Parathyroid adenoma (tissue), 2 donors: ENCODE measurements at regions not wholly inside any gene's neighbourhood (a gene's known extent, or its start where the extent isn't known, plus 50 kb on each side); places are given as distances from the start of the nearest gene placed in this dataset.
A peak's percentile ranks its signal among the peaks of the same experiment; 100 is the strongest.

Source experiments
- H2AFZ ChIP-seq: fragments of 300-600 bp; sonication (generic); one replicate; pipeline ENCODE4 v1.7.0; 2017; ENCODE audit warnings: antibody characterized with exemption, mild to moderate bottlenecking
- H3K27ac ChIP-seq: fragments of 300-600 bp; sonication (generic); one replicate; pipeline ENCODE4 v1.7.0; 2017
- H3K27me3 ChIP-seq: fragments of 300-600 bp; sonication (generic); one replicate; pipeline ENCODE4 v1.7.0; 2017; ENCODE audit warnings: low read length; ENCODE audit not compliant: control insufficient read depth, insufficient read depth
- H3K36me3 ChIP-seq: fragments of 300-600 bp; sonication (generic); one replicate; pipeline ENCODE4 v1.7.0; 2017; ENCODE audit warnings: low read length; ENCODE audit not compliant: control insufficient read depth, insufficient read depth
- H3K4me1 ChIP-seq: fragments of 300-600 bp; sonication (generic); one replicate; pipeline ENCODE4 v1.7.0; 2017; ENCODE audit warnings: control low read depth
- H3K4me2 ChIP-seq: fragments of 300-600 bp; sonication (generic); one replicate; pipeline ENCODE4 v1.7.0; 2017; ENCODE audit warnings: low read length
- H3K4me3 ChIP-seq: fragments of 300-600 bp; sonication (generic); one replicate; pipeline ENCODE4 v1.7.0; 2017; ENCODE audit warnings: low read depth, low read length
- H3K79me2 ChIP-seq: fragments of 300-600 bp; sonication (generic); one replicate; pipeline ENCODE4 v1.7.0; 2017; ENCODE audit warnings: control low read depth
- H3K9ac ChIP-seq: fragments of 300-600 bp; sonication (generic); one replicate; pipeline ENCODE4 v1.7.0; 2017; ENCODE audit warnings: mild to moderate bottlenecking
- H3K9me3 ChIP-seq: fragments of 300-600 bp; sonication (generic); one replicate; pipeline ENCODE4 v1.7.0; 2017; ENCODE audit warnings: low read length; ENCODE audit not compliant: control insufficient read depth
- CTCF ChIP-seq: fragments of 300-600 bp; sonication (generic); IDR thresholded peaks from one replicate; pipeline ENCODE4 v1.7.0; 2017; ENCODE audit warnings: antibody characterized with exemption, mild to moderate bottlenecking
- donor health status: primary hyperparathyroidism.

DNA sequence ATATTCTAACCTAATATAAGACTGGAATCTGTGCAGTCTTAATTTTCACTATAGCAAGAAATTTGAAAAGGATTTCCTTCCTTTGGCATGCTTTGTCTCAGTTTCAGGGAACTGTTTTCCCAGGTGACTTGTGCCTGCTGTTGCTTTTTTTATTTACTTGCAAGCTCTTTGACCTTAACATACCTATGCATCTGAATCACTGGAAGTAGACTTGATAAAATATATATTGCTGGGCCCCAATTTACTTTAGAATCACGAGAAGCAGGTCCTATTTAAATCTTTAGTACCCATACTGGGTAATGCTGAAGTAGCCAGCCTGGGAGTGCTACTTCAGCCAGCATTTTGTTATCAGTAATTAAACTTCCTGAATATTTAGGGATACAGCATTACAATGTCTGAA is 257.9 kb upstream of the ALCAM start:
- Histone ChIP-seq H3K27me3 (no peaks in the 10 kb centered on the region), H3K4me1 (no peaks in the 10 kb centered on the region), H3K36me3 (no peaks in the 10 kb centered on the region), H3K9me3 (no peaks in the 10 kb centered on the region), H3K27ac (no peak overlapping the region), H3K79me2 (no peaks in the 10 kb centered on the region), H3K4me3 (no peak overlapping the region), H2AFZ (peak overlapping the region; percentile 18), H3K9ac (no peak overlapping the region), H3K4me2 (no peak overlapping the region)
- no peak for TF ChIP-seq CTCF

DNA sequence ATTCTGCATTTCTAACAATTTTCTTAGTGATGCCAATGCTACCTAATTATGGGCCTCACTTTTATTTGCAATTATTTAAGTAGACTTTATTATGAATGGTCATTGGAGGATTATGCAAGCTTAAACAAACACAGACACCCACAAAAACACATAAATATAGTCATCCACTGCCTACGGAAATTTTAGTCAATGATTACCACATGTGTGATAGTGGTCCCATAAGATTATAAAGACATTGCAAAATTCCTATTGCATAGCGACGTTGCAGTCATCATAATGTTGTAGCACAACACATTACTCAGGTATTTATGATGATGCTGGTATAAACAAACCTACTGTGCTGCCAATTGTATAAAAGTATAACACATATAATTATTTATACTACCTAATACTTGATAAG is 247.8 kb upstream of the ALCAM start:
- Histone ChIP-seq H3K36me3 (no peaks in the 10 kb centered on the region), H3K27ac (no peak overlapping the region), H3K27me3 (no peaks in the 10 kb centered on the region), H3K79me2 (no peaks in the 10 kb centered on the region), H2AFZ (no peak overlapping the region), H3K4me1 (no peaks in the 10 kb centered on the region), H3K9ac (no peak overlapping the region), H3K4me3 (no peak overlapping the region), H3K9me3 (no peaks in the 10 kb centered on the region), H3K4me2 (no peak overlapping the region)
- TF ChIP-seq CTCF, result no peak

DNA sequence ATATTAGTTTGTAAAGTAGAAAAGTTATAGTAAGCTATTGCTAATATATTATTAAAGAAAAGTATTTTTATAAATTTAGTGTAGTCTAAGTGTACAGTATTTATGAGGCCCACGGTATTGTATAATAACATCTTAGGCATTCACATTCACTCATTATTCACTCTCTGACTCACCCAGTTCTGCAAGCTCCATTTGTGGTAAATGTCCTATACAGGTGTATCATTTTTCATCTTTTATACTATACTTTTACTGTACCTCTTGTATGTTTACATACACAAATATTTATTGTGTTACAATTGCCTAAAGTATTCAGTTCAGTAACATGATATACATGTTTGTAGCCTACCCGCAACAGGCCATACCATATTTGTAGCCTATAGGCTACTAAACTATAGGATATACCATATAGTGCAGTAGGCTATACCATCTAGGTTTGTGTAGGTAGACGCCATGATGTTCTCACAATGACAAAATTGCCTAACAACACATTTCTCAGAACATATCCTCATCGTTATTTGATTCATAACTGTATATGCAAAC is 246.8 kb upstream of the ALCAM start:
- no peak overlapping the region for H3K4me2 ChIP-seq
- no peaks in the 10 kb centered on the region for H3K4me1 ChIP-seq
- no peaks in the 10 kb centered on the region for H3K79me2 ChIP-seq
- no peaks in the 10 kb centered on the region for H3K9me3 ChIP-seq
- no peak overlapping the region for H3K9ac ChIP-seq
- H2AFZ ChIP-seq, result no peak overlapping the region
- H3K36me3 ChIP-seq, result no peaks in the 10 kb centered on the region
- no peak for TF ChIP-seq CTCF
- H3K27me3 ChIP-seq, result no peaks in the 10 kb centered on the region
- no peak overlapping the region for H3K27ac ChIP-seq
- H3K4me3 ChIP-seq, result no peak overlapping the region

DNA sequence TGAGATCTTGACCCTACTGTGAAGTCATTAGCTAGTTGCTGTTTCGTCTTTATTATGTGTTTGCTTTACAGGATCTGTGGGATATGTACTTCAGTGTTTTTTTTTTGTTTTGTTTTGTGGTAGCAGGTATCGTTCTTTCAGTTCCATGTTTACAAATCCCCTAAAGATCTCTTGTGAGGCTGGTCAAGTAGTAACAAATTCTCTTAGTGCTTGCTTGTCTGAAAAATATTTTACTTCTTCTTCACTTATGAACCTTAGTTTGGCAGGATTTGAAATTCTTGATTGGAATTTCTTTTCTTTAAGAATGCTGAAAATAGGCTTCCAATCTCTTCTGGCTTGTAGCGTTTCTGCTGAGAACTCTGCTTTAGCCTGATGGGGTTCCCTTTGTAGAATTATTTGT is 235.8 kb upstream of the ALCAM start:
- Histone ChIP-seq H3K9ac (no peak overlapping the region), H3K4me2 (no peak overlapping the region), H3K4me3 (no peak overlapping the region), H3K36me3 (no peaks in the 10 kb centered on the region), H3K4me1 (no peaks in the 10 kb centered on the region), H3K79me2 (no peaks in the 10 kb centered on the region), H3K9me3 (no peaks in the 10 kb centered on the region), H3K27me3 (no peaks in the 10 kb centered on the region), H2AFZ (no peak overlapping the region), H3K27ac (no peak overlapping the region)
- TF ChIP-seq CTCF, result no peak

DNA sequence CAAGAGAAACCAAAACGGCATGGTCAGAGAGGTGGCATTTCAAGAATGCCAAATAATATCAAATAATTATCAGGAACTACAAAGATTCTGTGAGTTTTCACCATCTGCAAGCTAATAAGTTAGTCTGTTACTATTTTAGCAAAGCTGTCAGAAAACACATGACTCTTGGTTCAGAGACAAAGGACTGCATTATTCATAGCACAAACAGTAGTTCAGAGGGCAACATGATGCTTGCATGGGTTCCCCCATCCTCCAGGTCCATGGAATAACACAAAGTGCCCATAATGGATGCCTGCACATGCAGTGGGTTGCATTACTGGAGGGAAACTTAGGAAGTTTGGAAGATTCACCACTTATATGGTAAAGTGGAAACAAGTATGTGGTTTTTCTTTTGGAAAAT is 228.8 kb upstream of the ALCAM start:
- Histone ChIP-seq H3K4me1 (no peaks in the 10 kb centered on the region), H2AFZ (no peak overlapping the region), H3K27me3 (no peaks in the 10 kb centered on the region), H3K4me2 (no peak overlapping the region), H3K4me3 (no peak overlapping the region), H3K36me3 (no peaks in the 10 kb centered on the region), H3K9ac (no peak overlapping the region), H3K9me3 (no peaks in the 10 kb centered on the region), H3K27ac (no peak overlapping the region), H3K79me2 (no peaks in the 10 kb centered on the region)
- TF ChIP-seq CTCF, result no peak
